GM23338 (cell line): ENCODE measurements at regions not wholly inside any gene's neighbourhood (a gene's known extent, or its start where the extent isn't known, plus 50 kb on each side); places are given as distances from the start of the nearest gene placed in this dataset.
A peak's percentile ranks its signal among the peaks of the same experiment; 100 is the strongest.

Source experiments
- ATAC-seq: fragments of 200-7000 bp; cut with Tn5 transposase; 3 replicates; pipeline ENCODE4 v1.9.1; 2020
- DNase-seq: peaks from one replicate; pipeline ENCODE4 v3.0.0-alpha.2; 2015; ENCODE audit warnings: low spot score
- H2AFZ ChIP-seq: fragments of 200-600 bp; sonication (generic); 2 replicates; pipeline ENCODE4 v1.8.0; 2016; ENCODE audit warnings: antibody characterized with exemption, mild to moderate bottlenecking, moderate library complexity
- H3F3A ChIP-seq: fragments of 200-600 bp; sonication (generic); replicated peaks from 2 replicates; pipeline ENCODE4 v1.8.0; 2017; ENCODE audit warnings: antibody characterized with exemption, mixed run types, low read depth
- H3K27ac ChIP-seq: fragments of 200-600 bp; sonication (generic); 2 replicates; pipeline ENCODE4 v1.6.1; 2016; ENCODE audit warnings: low read depth
- H3K27me3 ChIP-seq: fragments of 200-600 bp; sonication (generic); 2 replicates; pipeline ENCODE4 v1.8.0; 2016; ENCODE audit warnings: mild to moderate bottlenecking, mixed run types, moderate library complexity; ENCODE audit not compliant: insufficient read depth
- H3K36me3 ChIP-seq: fragments of 200-600 bp; sonication (generic); 2 replicates; pipeline ENCODE4 v1.8.0; 2016; ENCODE audit warnings: mild to moderate bottlenecking; ENCODE audit not compliant: insufficient read depth
- H3K4me1 ChIP-seq: fragments of 200-600 bp; sonication (generic); 2 replicates; pipeline ENCODE4 v1.8.0; 2016; ENCODE audit warnings: mild to moderate bottlenecking, moderate library complexity; ENCODE audit not compliant: insufficient read depth
- H3K4me2 ChIP-seq: fragments of 200-600 bp; sonication (generic); 2 replicates; pipeline ENCODE4 v1.7.1; 2017; ENCODE audit warnings: mixed run types
- H3K4me3 ChIP-seq: fragments of 200-600 bp; sonication (generic); 2 replicates; pipeline ENCODE4 v1.6.1; 2016; ENCODE audit warnings: mixed run types
- H3K79me2 ChIP-seq: fragments of 200-600 bp; sonication (generic); replicated peaks from 2 replicates; pipeline ENCODE4 v1.8.0; 2017; ENCODE audit warnings: mild to moderate bottlenecking; ENCODE audit not compliant: insufficient read depth
- H3K9me2 ChIP-seq: fragments of 200-600 bp; sonication (generic); 2 replicates; pipeline ENCODE4 v1.8.0; 2017; ENCODE audit not compliant: insufficient read depth
- H4K20me1 ChIP-seq: fragments of 200-600 bp; sonication (generic); replicated peaks from 2 replicates; pipeline ENCODE4 v1.8.0; 2017; ENCODE audit warnings: mild to moderate bottlenecking; ENCODE audit not compliant: insufficient read depth
- H3K27ac Mint-ChIP-seq: 2 replicates; pipeline ENCODE4 v1.8.0; 2020; ENCODE audit warnings: inconsistent platforms, mild to moderate bottlenecking, moderate library complexity, mixed read lengths
- H3K27me3 Mint-ChIP-seq: 3 replicates; pipeline ENCODE4 v1.8.0; 2022; ENCODE audit warnings: low read depth, mild to moderate bottlenecking, moderate library complexity, mixed read lengths, inconsistent platforms; ENCODE audit not compliant: insufficient read depth, poor library complexity
- H3K36me3 Mint-ChIP-seq: 3 replicates; pipeline ENCODE4 v1.8.0; 2021; ENCODE audit warnings: low read depth, mild to moderate bottlenecking, inconsistent platforms, moderate library complexity, mixed read lengths
- H3K4me1 Mint-ChIP-seq: 3 replicates; pipeline ENCODE4 v1.8.0; 2020; ENCODE audit warnings: mild to moderate bottlenecking, inconsistent platforms, mixed read lengths
- H3K4me3 Mint-ChIP-seq: 3 replicates; pipeline ENCODE4 v1.8.0; 2021; ENCODE audit warnings: moderate library complexity, mild to moderate bottlenecking, inconsistent platforms, mixed read lengths
- H3K9me3 Mint-ChIP-seq: 3 replicates; pipeline ENCODE4 v1.8.0; 2020; ENCODE audit warnings: moderate library complexity, mild to moderate bottlenecking, inconsistent platforms, mixed read lengths
- CREB1 ChIP-seq: fragments of 250-450 bp; sonication (Bioruptor Pico); IDR thresholded peaks from 2 replicates; pipeline ENCODE4 v1.5.0; 2020; ENCODE audit warnings: low read depth, mild to moderate bottlenecking, moderate library complexity
- CTCF ChIP-seq, 2 experiments: fragments of 200-600 bp in 1 of 2; sonication (generic) in 1 of 2; conservative IDR thresholded peaks; 2 replicates each; pipeline versions ENCODE4 v1.5.1 to v1.6.1; 2016 to 2017; ENCODE audit warnings: antibody characterized with exemption in 2 of 2, low read depth in 2 of 2, mild to moderate bottlenecking in 2 of 2, moderate library complexity in 1 of 2
- EZH2 ChIP-seq: fragments of 200-600 bp; sonication (generic); IDR thresholded peaks from one replicate; pipeline ENCODE4 v1.8.0; 2017; ENCODE audit warnings: antibody characterized with exemption, mild to moderate bottlenecking, low read depth; ENCODE audit not compliant: unreplicated experiment
- EZH2phosphoT487 ChIP-seq: fragments of 200-600 bp; sonication (generic); IDR thresholded peaks from one replicate; pipeline ENCODE4 v1.8.1; 2018; ENCODE audit warnings: antibody characterized with exemption; ENCODE audit not compliant: unreplicated experiment
- JUNB ChIP-seq: IDR thresholded peaks from one replicate; pipeline ENCODE4 v1.6.1; 2016; ENCODE audit warnings: antibody characterized with exemption; ENCODE audit not compliant: unreplicated experiment
- NANOG ChIP-seq: IDR thresholded peaks from 2 replicates; pipeline ENCODE4 v1.6.1; 2016; ENCODE audit warnings: antibody characterized with exemption, borderline replicate concordance
- POLR2AphosphoS5 ChIP-seq: IDR thresholded peaks from 2 replicates; pipeline ENCODE4 v1.6.1; 2016; ENCODE audit warnings: antibody characterized with exemption, low read depth
- REST ChIP-seq: IDR thresholded peaks from one replicate; pipeline ENCODE4 v1.6.1; 2018; ENCODE audit warnings: antibody characterized with exemption; ENCODE audit not compliant: unreplicated experiment
- STAT1 ChIP-seq: IDR thresholded peaks from one replicate; pipeline ENCODE4 v1.6.1; 2016; ENCODE audit warnings: antibody characterized with exemption; ENCODE audit not compliant: unreplicated experiment
- ZNF114 ChIP-seq: fragments of 250-450 bp; sonication (Bioruptor Pico); IDR thresholded peaks from 2 replicates; pipeline ENCODE4 v1.5.0; 2020; ENCODE audit warnings: mild to moderate bottlenecking, moderate library complexity
- ZNF331 ChIP-seq: fragments of 250-450 bp; sonication (Bioruptor Pico); IDR thresholded peaks from 2 replicates; pipeline ENCODE4 v1.5.0; 2020; ENCODE audit warnings: low read depth, mild to moderate bottlenecking, moderate library complexity
- TF ChIP-seq, protein P1 (sequence below): fragments of 250-450 bp; sonication (Bioruptor Pico); IDR thresholded peaks from 2 replicates; pipeline ENCODE4 v1.5.0; 2020; ENCODE audit warnings: mild to moderate bottlenecking, moderate library complexity
- TF ChIP-seq, protein P2 (sequence below): IDR thresholded peaks from 2 replicates; pipeline ENCODE4 v1.6.1; 2016; ENCODE audit warnings: antibody characterized with exemption

GRCh38 chr20:53829724-53830521 is 236.3 kb upstream of the ZNF217 start:
- no peak for DNase-seq
- no peak overlapping the region; the same call in 1 of the 2 replicates for H3K27ac ChIP-seq
- Mint-ChIP-seq H3K36me3 (no peaks in the 10 kb centered on the region), H3K27ac (peak overlapping the region; percentile 9; the same call in 1 of the 2 replicates), H3K4me3 (no peak overlapping the region), H3K9me3 (no peaks in the 10 kb centered on the region), H3K27me3 (peaks cover 4% of the 10 kb centered on the region), H3K4me1 (peaks cover 31% of the 10 kb centered on the region)
- no peaks in the 10 kb centered on the region for H3F3A ChIP-seq
- H3K4me1 ChIP-seq: peaks cover 39% of the 10 kb centered on the region
- peak overlapping the region; percentile 63 for H3K4me2 ChIP-seq
- peaks cover 8% of the 10 kb centered on the region; the same call in 1 of the 2 replicates for H3K9me2 ChIP-seq
- no peaks in the 10 kb centered on the region for H3K27me3 ChIP-seq
- no peaks in the 10 kb centered on the region for H3K36me3 ChIP-seq
- no peak for TF ChIP-seq EZH2phosphoT487
- no peak for TF ChIP-seq REST
- TF ChIP-seq, protein P1, sequence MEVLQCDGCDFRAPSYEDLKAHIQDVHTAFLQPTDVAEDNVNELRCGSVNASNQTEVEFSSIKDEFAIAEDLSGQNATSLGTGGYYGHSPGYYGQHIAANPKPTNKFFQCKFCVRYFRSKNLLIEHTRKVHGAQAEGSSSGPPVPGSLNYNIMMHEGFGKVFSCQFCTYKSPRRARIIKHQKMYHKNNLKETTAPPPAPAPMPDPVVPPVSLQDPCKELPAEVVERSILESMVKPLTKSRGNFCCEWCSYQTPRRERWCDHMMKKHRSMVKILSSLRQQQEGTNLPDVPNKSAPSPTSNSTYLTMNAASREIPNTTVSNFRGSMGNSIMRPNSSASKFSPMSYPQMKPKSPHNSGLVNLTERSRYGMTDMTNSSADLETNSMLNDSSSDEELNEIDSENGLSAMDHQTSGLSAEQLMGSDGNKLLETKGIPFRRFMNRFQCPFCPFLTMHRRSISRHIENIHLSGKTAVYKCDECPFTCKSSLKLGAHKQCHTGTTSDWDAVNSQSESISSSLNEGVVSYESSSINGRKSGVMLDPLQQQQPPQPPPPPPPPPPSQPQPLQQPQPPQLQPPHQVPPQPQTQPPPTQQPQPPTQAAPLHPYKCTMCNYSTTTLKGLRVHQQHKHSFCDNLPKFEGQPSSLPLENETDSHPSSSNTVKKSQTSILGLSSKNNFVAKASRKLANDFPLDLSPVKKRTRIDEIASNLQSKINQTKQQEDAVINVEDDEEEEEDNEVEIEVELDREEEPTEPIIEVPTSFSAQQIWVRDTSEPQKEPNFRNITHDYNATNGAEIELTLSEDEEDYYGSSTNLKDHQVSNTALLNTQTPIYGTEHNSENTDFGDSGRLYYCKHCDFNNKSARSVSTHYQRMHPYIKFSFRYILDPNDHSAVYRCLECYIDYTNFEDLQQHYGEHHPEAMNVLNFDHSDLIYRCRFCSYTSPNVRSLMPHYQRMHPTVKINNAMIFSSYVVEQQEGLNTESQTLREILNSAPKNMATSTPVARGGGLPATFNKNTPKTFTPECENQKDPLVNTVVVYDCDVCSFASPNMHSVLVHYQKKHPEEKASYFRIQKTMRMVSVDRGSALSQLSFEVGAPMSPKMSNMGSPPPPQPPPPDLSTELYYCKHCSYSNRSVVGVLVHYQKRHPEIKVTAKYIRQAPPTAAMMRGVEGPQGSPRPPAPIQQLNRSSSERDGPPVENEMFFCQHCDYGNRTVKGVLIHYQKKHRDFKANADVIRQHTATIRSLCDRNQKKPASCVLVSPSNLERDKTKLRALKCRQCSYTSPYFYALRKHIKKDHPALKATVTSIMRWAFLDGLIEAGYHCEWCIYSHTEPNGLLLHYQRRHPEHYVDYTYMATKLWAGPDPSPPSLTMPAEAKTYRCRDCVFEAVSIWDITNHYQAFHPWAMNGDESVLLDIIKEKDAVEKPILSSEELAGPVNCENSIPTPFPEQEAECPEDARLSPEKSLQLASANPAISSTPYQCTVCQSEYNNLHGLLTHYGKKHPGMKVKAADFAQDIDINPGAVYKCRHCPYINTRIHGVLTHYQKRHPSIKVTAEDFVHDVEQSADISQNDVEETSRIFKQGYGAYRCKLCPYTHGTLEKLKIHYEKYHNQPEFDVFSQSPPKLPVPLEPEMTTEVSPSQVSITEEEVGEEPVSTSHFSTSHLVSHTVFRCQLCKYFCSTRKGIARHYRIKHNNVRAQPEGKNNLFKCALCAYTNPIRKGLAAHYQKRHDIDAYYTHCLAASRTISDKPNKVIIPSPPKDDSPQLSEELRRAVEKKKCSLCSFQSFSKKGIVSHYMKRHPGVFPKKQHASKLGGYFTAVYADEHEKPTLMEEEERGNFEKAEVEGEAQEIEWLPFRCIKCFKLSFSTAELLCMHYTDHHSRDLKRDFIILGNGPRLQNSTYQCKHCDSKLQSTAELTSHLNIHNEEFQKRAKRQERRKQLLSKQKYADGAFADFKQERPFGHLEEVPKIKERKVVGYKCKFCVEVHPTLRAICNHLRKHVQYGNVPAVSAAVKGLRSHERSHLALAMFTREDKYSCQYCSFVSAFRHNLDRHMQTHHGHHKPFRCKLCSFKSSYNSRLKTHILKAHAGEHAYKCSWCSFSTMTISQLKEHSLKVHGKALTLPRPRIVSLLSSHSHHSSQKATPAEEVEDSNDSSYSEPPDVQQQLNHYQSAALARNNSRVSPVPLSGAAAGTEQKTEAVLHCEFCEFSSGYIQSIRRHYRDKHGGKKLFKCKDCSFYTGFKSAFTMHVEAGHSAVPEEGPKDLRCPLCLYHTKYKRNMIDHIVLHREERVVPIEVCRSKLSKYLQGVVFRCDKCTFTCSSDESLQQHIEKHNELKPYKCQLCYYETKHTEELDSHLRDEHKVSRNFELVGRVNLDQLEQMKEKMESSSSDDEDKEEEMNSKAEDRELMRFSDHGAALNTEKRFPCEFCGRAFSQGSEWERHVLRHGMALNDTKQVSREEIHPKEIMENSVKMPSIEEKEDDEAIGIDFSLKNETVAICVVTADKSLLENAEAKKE (CRISPR knock-in tag): no peak
- no peak for TF ChIP-seq EZH2
- TF ChIP-seq, protein P2, sequence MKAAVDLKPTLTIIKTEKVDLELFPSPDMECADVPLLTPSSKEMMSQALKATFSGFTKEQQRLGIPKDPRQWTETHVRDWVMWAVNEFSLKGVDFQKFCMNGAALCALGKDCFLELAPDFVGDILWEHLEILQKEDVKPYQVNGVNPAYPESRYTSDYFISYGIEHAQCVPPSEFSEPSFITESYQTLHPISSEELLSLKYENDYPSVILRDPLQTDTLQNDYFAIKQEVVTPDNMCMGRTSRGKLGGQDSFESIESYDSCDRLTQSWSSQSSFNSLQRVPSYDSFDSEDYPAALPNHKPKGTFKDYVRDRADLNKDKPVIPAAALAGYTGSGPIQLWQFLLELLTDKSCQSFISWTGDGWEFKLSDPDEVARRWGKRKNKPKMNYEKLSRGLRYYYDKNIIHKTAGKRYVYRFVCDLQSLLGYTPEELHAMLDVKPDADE: no peak
- TF ChIP-seq ZNF114 (CRISPR knock-in tag): no peak
- no peak for TF ChIP-seq STAT1
- no peak for TF ChIP-seq ZNF331 (CRISPR knock-in tag)
- no peak for TF ChIP-seq NANOG
- no peak for TF ChIP-seq CTCF (conservative IDR thresholded peaks at IDR 0.05; ENCODE audit: low read depth in 2 of 2)
- no peak for TF ChIP-seq CREB1 (CRISPR knock-in tag)
- TF ChIP-seq POLR2AphosphoS5: no peak
- TF ChIP-seq JUNB: no peak
- no peak for ATAC-seq
- no peaks in the 10 kb centered on the region for H3K79me2 ChIP-seq
- no peaks in the 10 kb centered on the region for H4K20me1 ChIP-seq
- no peak overlapping the region for H2AFZ ChIP-seq
- no peak overlapping the region for H3K4me3 ChIP-seq
